Transverse colon (tissue), 4 donors: ENCODE measurements at regions not wholly inside any gene's neighbourhood (a gene's known extent, or its start where the extent isn't known, plus 50 kb on each side); places are given as distances from the start of the nearest gene placed in this dataset.

Experiments used
- CTCF ChIP-seq, 5 experiments: fragments of 200-600 bp in 3 of 5; fragments of 450-650 bp in 2 of 5; sonication (generic) in 3 of 5; IDR thresholded peaks; 1 replicate in 2 of 5; 2 replicates in 3 of 5; pipeline ENCODE4 v1.5.1; 2016 to 2017; ENCODE audit warnings: antibody characterized with exemption in 5 of 5, inconsistent platforms in 3 of 5, mild to moderate bottlenecking in 2 of 5, moderate library complexity in 1 of 5
- EP300 ChIP-seq: sonication (generic); formaldehyde crosslinking; IDR thresholded peaks from one replicate; pipeline ENCODE4 v1.6.1; 2017; ENCODE audit warnings: antibody characterized with exemption, low read depth
- POLR2AphosphoS5 ChIP-seq, 3 donors: sonication (generic); formaldehyde crosslinking; IDR thresholded peaks; one replicate each; pipeline ENCODE4 v1.6.1; 2016; ENCODE audit warnings: antibody characterized with exemption in 3 of 3

GRCh38 chr3:127053979-127054378, 71.1 kb downstream of the PLXNA1 start:
- TF ChIP-seq CTCF (IDR thresholded peaks at IDR 0.05) (no peak), EP300 (no peak), POLR2AphosphoS5 (IDR thresholded peaks at IDR 0.05) (no peak)
